IMR-90 (cell line): ENCODE measurements at regions not wholly inside any gene's neighbourhood (a gene's known extent, or its start where the extent isn't known, plus 50 kb on each side); places are given as distances from the start of the nearest gene placed in this dataset.

Source experiments
- ATAC-seq: fragments of 200-7000 bp; cut with Tn5 transposase; 2 replicates; pipeline ENCODE4 v1.9.1; 2020; ENCODE audit warnings: low read depth, mild to moderate bottlenecking, moderate library complexity
- BruUV-seq: library from RNA; stranded (reverse); fragments of 400-500 nt; replicated peaks from 2 replicates; lab custom pipeline; 2021; lab: Mats Ljungman, UMichigan
- CTCF ChIA-PET: fragments of 300-600 bp; formaldehyde crosslinking; extraction: SDS; loops from one replicate; lab custom pipeline; 2021; ENCODE audit warnings: antibody characterized with exemption; lab: Yijun Ruan, JAX
- POLR2A ChIA-PET: fragments of 300-600 bp; sonication (Branson Sonifier 250); formaldehyde crosslinking; loops from one replicate; lab custom pipeline; 2022; ENCODE audit warnings: antibody characterized with exemption; ENCODE audit not compliant: unreplicated experiment; lab: Charles Lee
- DNase-seq: peaks from one replicate; pipeline ENCODE4 v3.0.0; 2013
- H2AFZ ChIP-seq: replicated peaks from 2 replicates; pipeline ENCODE3; 2013; ENCODE audit warnings: low read length, mild to moderate bottlenecking; ENCODE audit not compliant: poor library complexity
- H2AK5ac ChIP-seq: 2 replicates; pipeline ENCODE4 v1.6.1; 2013; ENCODE audit warnings: low read depth, low read length, inconsistent platforms
- H2AK9ac ChIP-seq: replicated peaks from 2 replicates; pipeline ENCODE3; 2013; ENCODE audit warnings: mild to moderate bottlenecking, low read depth, low read length, moderate library complexity; ENCODE audit not compliant: poor library complexity
- H2BK120ac ChIP-seq: 2 replicates; pipeline ENCODE4 v1.6.1; 2013; ENCODE audit warnings: low read depth, low read length, inconsistent platforms
- H2BK15ac ChIP-seq: 3 replicates; pipeline ENCODE4 v1.6.1; 2013; ENCODE audit warnings: low read depth, low read length, inconsistent platforms
- H2BK20ac ChIP-seq: 2 replicates; pipeline ENCODE4 v1.6.1; 2013; ENCODE audit warnings: low read depth, mild to moderate bottlenecking, inconsistent platforms, low read length, moderate library complexity
- H2BK5ac ChIP-seq: 2 replicates; pipeline ENCODE4 v1.6.1; 2013; ENCODE audit warnings: mild to moderate bottlenecking, low read depth, low read length, inconsistent platforms; ENCODE audit not compliant: poor library complexity, severe bottlenecking
- H3K14ac ChIP-seq: replicated peaks from 2 replicates; pipeline ENCODE4 v1.6.1; 2013; ENCODE audit warnings: low read depth, low read length, inconsistent platforms
- H3K18ac ChIP-seq: 2 replicates; pipeline ENCODE4 v1.6.1; 2013; ENCODE audit warnings: low read depth, low read length, control low read depth
- H3K23ac ChIP-seq: 2 replicates; pipeline ENCODE4 v1.6.1; 2013; ENCODE audit warnings: low read depth, low read length, inconsistent platforms
- H3K27ac ChIP-seq: 2 replicates; pipeline ENCODE4 v1.5.1; 2013; ENCODE audit warnings: mild to moderate bottlenecking, control low read depth, low read length; ENCODE audit not compliant: insufficient read depth
- H3K27me3 ChIP-seq: 2 replicates; pipeline ENCODE4 v1.6.1; 2013; ENCODE audit warnings: low read length; ENCODE audit not compliant: control insufficient read depth, insufficient read depth
- H3K36me3 ChIP-seq: 2 replicates; pipeline ENCODE4 v1.6.1; 2013; ENCODE audit warnings: low read length, mixed read lengths; ENCODE audit not compliant: control insufficient read depth, insufficient read depth
- H3K4ac ChIP-seq: 2 replicates; pipeline ENCODE4 v1.6.1; 2013; ENCODE audit warnings: low read depth, low read length, inconsistent platforms
- H3K4me1 ChIP-seq: 2 replicates; pipeline ENCODE4 v1.6.1; 2013; ENCODE audit warnings: low read length, mixed read lengths; ENCODE audit not compliant: control insufficient read depth, insufficient read depth
- H3K4me2 ChIP-seq: 2 replicates; pipeline ENCODE4 v1.6.1; 2013; ENCODE audit warnings: low read depth, mild to moderate bottlenecking, control low read depth, low read length, moderate library complexity
- H3K4me3 ChIP-seq: 2 replicates; pipeline ENCODE4 v1.5.1; 2013; ENCODE audit warnings: low read depth, mild to moderate bottlenecking, control low read depth, low read length, moderate library complexity; ENCODE audit not compliant: insufficient read depth
- H3K56ac ChIP-seq: 2 replicates; pipeline ENCODE4 v1.6.1; 2013; ENCODE audit warnings: low read length, inconsistent platforms; ENCODE audit not compliant: insufficient read depth; ENCODE audit errors: extremely low read depth
- H3K79me1 ChIP-seq, 2 experiments: 2 replicates each; pipeline ENCODE4 v1.6.1; 2013; ENCODE audit warnings: low read length in 2 of 2, inconsistent platforms in 1 of 2, low read depth in 1 of 2
- H3K9ac ChIP-seq: 2 replicates; pipeline ENCODE4 v1.6.1; 2013; ENCODE audit warnings: low read depth, low read length, control low read depth
- H3K9me1 ChIP-seq: 2 replicates; pipeline ENCODE4 v1.6.1; 2013; ENCODE audit warnings: low read length, inconsistent platforms; ENCODE audit not compliant: insufficient read depth
- H3K9me3 ChIP-seq: 2 replicates; pipeline ENCODE4 v1.6.1; 2013; ENCODE audit warnings: low read length; ENCODE audit not compliant: control insufficient read depth, insufficient read depth
- H4K20me1 ChIP-seq: 2 replicates; pipeline ENCODE4 v1.6.1; 2013; ENCODE audit warnings: low read length, inconsistent platforms; ENCODE audit not compliant: insufficient read depth
- H4K5ac ChIP-seq: 2 replicates; pipeline ENCODE4 v1.6.1; 2013; ENCODE audit warnings: mild to moderate bottlenecking, low read depth, low read length, control low read depth
- H4K8ac ChIP-seq, 2 experiments: 2 replicates each; pipeline ENCODE4 v1.6.1; 2013; ENCODE audit warnings: low read depth in 2 of 2, low read length in 2 of 2, control low read depth in 1 of 2, inconsistent platforms in 1 of 2
- H4K91ac ChIP-seq: 2 replicates; pipeline ENCODE4 v1.6.1; 2013; ENCODE audit warnings: low read depth, low read length, inconsistent platforms; ENCODE audit not compliant: insufficient read depth
- BHLHE40 ChIP-seq: fragments of 150-350 bp; IDR thresholded peaks from 2 replicates; pipeline ENCODE4 v1.6.1; 2016; ENCODE audit warnings: mild to moderate bottlenecking, low read depth, low read length
- CEBPB ChIP-seq: IDR thresholded peaks from 2 replicates; pipeline ENCODE4 v1.6.1; 2012; ENCODE audit warnings: low read depth, low read length, improper control_type of control experiment
- CHD1 ChIP-seq: IDR thresholded peaks from 2 replicates; pipeline ENCODE4 v1.6.1; 2012; ENCODE audit warnings: low read depth, low read length, improper control_type of control experiment
- MAZ ChIP-seq: IDR thresholded peaks from 2 replicates; pipeline ENCODE4 v1.6.1; 2012; ENCODE audit warnings: low read depth, mild to moderate bottlenecking, low read length, improper control_type of control experiment, moderate library complexity, borderline replicate concordance
- MXI1 ChIP-seq: IDR thresholded peaks from 2 replicates; pipeline ENCODE4 v1.6.1; 2012; ENCODE audit warnings: low read depth, mild to moderate bottlenecking, low read length, moderate library complexity, borderline replicate concordance
- NFE2L2 ChIP-seq: fragments of 150-350 bp; IDR thresholded peaks from 2 replicates; pipeline ENCODE4 v1.6.1; 2016; ENCODE audit warnings: low read depth, mild to moderate bottlenecking, low read length
- POLR2A ChIP-seq: IDR thresholded peaks from 2 replicates; pipeline ENCODE4 v1.6.1; 2012; ENCODE audit warnings: mild to moderate bottlenecking, low read depth, low read length
- RFX5 ChIP-seq: IDR thresholded peaks from 2 replicates; pipeline ENCODE4 v1.8.0; 2012; ENCODE audit warnings: low read depth, mild to moderate bottlenecking, low read length, moderate library complexity
- SMC3 ChIP-seq: fragments of 150-350 bp; IDR thresholded peaks from 2 replicates; pipeline ENCODE4 v1.6.1; 2016; ENCODE audit warnings: low read depth, mild to moderate bottlenecking, antibody characterized with exemption, low read length, moderate library complexity
- USF2 ChIP-seq: fragments of 150-350 bp; IDR thresholded peaks from 2 replicates; pipeline ENCODE4 v1.6.1; 2017; ENCODE audit warnings: mild to moderate bottlenecking, antibody characterized with exemption, low read length, low read depth
- WGBS, 2 experiments: methylation state at CpG; one replicate each; pipeline versions ENCODE4 v1.1.5 to v1.1.7; 2013; ENCODE audit warnings: missing lambda C conversion rate in 2 of 2; ENCODE audit not compliant: insufficient read length in 1 of 2; ENCODE audit errors: extremely low coverage in 2 of 2; 5-methylcytosine and 5-hydroxymethylcytosine counted together
- dilution Hi-C: fragments of 300-500 bp; cut with HindIII; formaldehyde crosslinking; loops from one replicate; pipeline ENCODE4 v1.14.3; 2018; ENCODE audit warnings: low sequenced_read_pairs; ENCODE audit not compliant: unreplicated experiment
- in situ Hi-C: fragments of 300-500 bp; cut with MboI; formaldehyde crosslinking; loops from 3 replicates; pipeline ENCODE4 v1.14.3; 2019; ENCODE audit warnings: low sequenced_read_pairs, inconsistent platforms, mixed read lengths
- intact Hi-C: fragments of 100-400 bp; cut with micrococcal nuclease; formaldehyde crosslinking; loops from 2 replicates; pipeline ENCODE4 v1.10.0; 2022

DNA sequence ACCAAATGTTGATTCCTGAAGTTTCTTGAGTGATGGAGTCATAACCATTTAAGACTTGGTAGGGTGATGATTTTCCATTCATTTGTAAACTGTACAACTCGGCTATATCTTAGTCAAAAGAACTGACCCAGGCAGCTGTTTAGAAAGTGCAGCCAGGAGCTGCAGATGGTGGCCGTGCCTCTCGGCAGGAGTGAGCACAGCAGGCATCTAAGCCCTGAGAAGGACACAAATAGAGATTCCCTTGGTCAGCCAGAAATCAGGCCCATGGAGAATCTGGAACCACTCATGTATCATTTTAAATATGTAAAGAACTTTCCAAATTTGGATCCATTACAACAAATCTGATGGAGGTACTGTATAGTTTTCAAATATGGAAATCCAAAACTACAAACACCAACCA lies 177.0 kb upstream of the AKR1E2 start:
- DNase-seq (no peak), ATAC-seq (no peak)
- WGBS, 2 experiments: no CpG with 5 or more reads among the region's 3 CpGs
- CTCF ChIA-PET: no interaction called here
- Histone ChIP-seq H3K9me3 (no peaks in the 10 kb centered on the region), H3K9me1 (0 out of 2 replicates have a peak, but pooled peaks cover 2% of the 10 kb centered on the region), H4K91ac (no peak overlapping the region), H3K4me2 (no peak overlapping the region), H3K36me3 (no peaks in the 10 kb centered on the region), H3K4ac (peak overlapping the region; percentile 31; the same call in 1 of the 2 replicates), H2AFZ (no peak overlapping the region), H2BK5ac (no peak overlapping the region), H3K23ac (no peak overlapping the region), H2BK20ac (no peak overlapping the region), H4K5ac (no peak overlapping the region), H3K9ac (no peak overlapping the region), H2BK120ac (peak overlapping the region; percentile 8; the same call in 1 of the 2 replicates), H3K18ac (no peak overlapping the region), H4K20me1 (no peaks in the 10 kb centered on the region), H3K27me3 (no peaks in the 10 kb centered on the region), H3K4me1 (peaks cover 4% of the 10 kb centered on the region; the same call in 1 of the 2 replicates), H3K4me3 (no peak overlapping the region), H3K14ac (no peak overlapping the region), H2AK5ac (no peak overlapping the region), H3K79me1 (no peaks in the 10 kb centered on the region), H2BK15ac (0 out of 3 replicates have a peak overlapping the region, but pooled peaks have one; percentile 14), H4K8ac (0 out of 4 replicates have a peak overlapping the region, but pooled peaks of 1 of the 2 experiments have one; percentile 14), H3K27ac (no peak overlapping the region), H3K56ac (no peak overlapping the region), H2AK9ac (no peak overlapping the region)
- BruUV-seq: no TSS peak
- POLR2A ChIA-PET: no interaction called here
- in situ Hi-C loops (no loop called here), dilution Hi-C loops (no loop called here), intact Hi-C loops (no loop called here)
- TF ChIP-seq MXI1 (no peak), CEBPB (no peak), USF2 (no peak), CHD1 (no peak), POLR2A (no peak), NFE2L2 (no peak), RFX5 (no peak), MAZ (no peak), SMC3 (no peak), BHLHE40 (no peak)
